PC-9 (cell line): ENCODE measurements at regions not wholly inside any gene's neighbourhood (a gene's known extent, or its start where the extent isn't known, plus 50 kb on each side); places are given as distances from the start of the nearest gene placed in this dataset.

Experiments used
- BruUV-seq: library from RNA; stranded (reverse); fragments of 400-500 nt; replicated peaks from 2 replicates; lab custom pipeline; 2021; lab: Mats Ljungman, UMichigan
- CTCF ChIA-PET: fragments of 300-600 bp; sonication (Branson Sonifier 250); formaldehyde crosslinking; loops from one replicate; lab custom pipeline; 2022; ENCODE audit warnings: antibody characterized with exemption; lab: Charles Lee
- POLR2A ChIA-PET: fragments of 300-600 bp; sonication (Branson Sonifier 250); formaldehyde crosslinking; loops from one replicate; lab custom pipeline; 2022; ENCODE audit warnings: antibody characterized with exemption; ENCODE audit not compliant: unreplicated experiment; lab: Charles Lee
- DNase-seq, 2 experiments: peaks; one replicate each; pipeline versions ENCODE4 v3.0.0 to v3.0.0-alpha.2; 2015 to 2022; ENCODE audit warnings: mixed read lengths in 1 of 2
- H2AFZ ChIP-seq: fragments of 200-600 bp; sonication (generic); 2 replicates; pipeline ENCODE4 v1.8.1; 2017; ENCODE audit warnings: antibody characterized with exemption
- H3F3A ChIP-seq: fragments of 200-600 bp; sonication (generic); 2 replicates; pipeline ENCODE4 v1.8.1; 2017; ENCODE audit warnings: antibody characterized with exemption, mild to moderate bottlenecking, low read depth; ENCODE audit not compliant: insufficient read depth
- H3K27ac ChIP-seq: fragments of 200-600 bp; sonication (generic); 2 replicates; pipeline ENCODE4 v1.6.1; 2016; ENCODE audit warnings: mixed run types
- H3K27me3 ChIP-seq: fragments of 200-600 bp; sonication (generic); 2 replicates; pipeline ENCODE4 v1.6.1; 2016; ENCODE audit warnings: low read depth, mixed run types; ENCODE audit not compliant: insufficient read depth
- H3K36me3 ChIP-seq: fragments of 200-600 bp; sonication (generic); 2 replicates; pipeline ENCODE4 v1.6.1; 2016; ENCODE audit warnings: low read depth, mixed run types
- H3K4me1 ChIP-seq: fragments of 200-600 bp; sonication (generic); replicated peaks from 2 replicates; pipeline ENCODE4 v1.6.1; 2016; ENCODE audit warnings: mixed run types; ENCODE audit not compliant: insufficient read depth
- H3K4me2 ChIP-seq: fragments of 200-600 bp; sonication (generic); 2 replicates; pipeline ENCODE4 v1.6.1; 2017; ENCODE audit warnings: mixed run types
- H3K4me3 ChIP-seq: fragments of 200-600 bp; sonication (generic); 2 replicates; pipeline ENCODE4 v1.6.1; 2016; ENCODE audit warnings: mixed run types
- H3K79me2 ChIP-seq: fragments of 200-600 bp; sonication (generic); 2 replicates; pipeline ENCODE4 v1.6.1; 2017; ENCODE audit warnings: low read depth, mixed run types
- H3K9me2 ChIP-seq: fragments of 200-600 bp; sonication (generic); 2 replicates; pipeline ENCODE4 v1.8.1; 2017; ENCODE audit warnings: mild to moderate bottlenecking; ENCODE audit not compliant: insufficient read depth
- H3K9me3 ChIP-seq: fragments of 200-600 bp; sonication (generic); 2 replicates; pipeline ENCODE4 v1.8.1; 2016; ENCODE audit warnings: low read depth; ENCODE audit not compliant: insufficient read depth
- H4K20me1 ChIP-seq: fragments of 200-600 bp; sonication (generic); 2 replicates; pipeline ENCODE4 v1.8.1; 2017; ENCODE audit not compliant: insufficient read depth
- CTCF ChIP-seq: fragments of 200-600 bp; sonication (generic); conservative IDR thresholded peaks from 2 replicates; pipeline ENCODE4 v1.6.1; 2017; ENCODE audit warnings: mixed run types, antibody characterized with exemption, mild to moderate bottlenecking, moderate library complexity
- EZH2 ChIP-seq: fragments of 200-600 bp; sonication (generic); IDR thresholded peaks from 2 replicates; pipeline ENCODE4 v1.8.0; 2017; ENCODE audit warnings: antibody characterized with exemption, low read depth
- intact Hi-C: fragments of 100-400 bp; cut with micrococcal nuclease; formaldehyde crosslinking; loops from one replicate; pipeline ENCODE4 v1.10.0; 2022; ENCODE audit not compliant: unreplicated experiment

DNA sequence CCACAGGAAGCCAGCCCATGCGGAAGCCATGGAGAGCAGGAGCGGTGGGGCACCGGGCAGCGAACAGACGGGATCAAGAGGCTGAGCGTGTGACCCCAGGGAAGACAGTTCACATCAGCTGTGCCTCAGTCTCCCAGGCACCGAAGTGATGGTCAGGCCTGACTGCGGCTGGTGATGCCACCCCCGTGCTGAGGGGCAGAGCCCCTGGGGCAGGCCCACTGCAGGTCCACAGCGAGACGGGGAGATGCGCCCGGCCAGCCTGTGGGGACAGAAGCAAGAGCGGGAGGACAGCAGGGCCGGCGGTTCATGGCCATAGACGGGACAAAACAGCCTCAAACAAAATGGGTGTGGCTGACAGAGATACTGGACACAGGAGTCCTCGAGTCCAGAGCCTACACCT is 93.8 kb downstream of the RIPK4 start:
- Histone ChIP-seq H3K4me3 (no peak overlapping the region), H3K9me2 (no peaks in the 10 kb centered on the region), H3K36me3 (no peaks in the 10 kb centered on the region), H3K27me3 (no peaks in the 10 kb centered on the region), H4K20me1 (no peaks in the 10 kb centered on the region), H3F3A (peaks cover 26% of the 10 kb centered on the region), H3K4me2 (no peak overlapping the region), H3K4me1 (peaks cover 30% of the 10 kb centered on the region), H3K27ac (no peak overlapping the region), H3K9me3 (no peaks in the 10 kb centered on the region), H2AFZ (no peak overlapping the region), H3K79me2 (no peaks in the 10 kb centered on the region)
- CTCF ChIA-PET = no interaction called here
- no TSS peak for BruUV-seq
- intact Hi-C loops = no loop called here
- POLR2A ChIA-PET = no interaction called here
- DNase-seq = no peak
- TF ChIP-seq CTCF (no peak), EZH2 (no peak)

- no peak overlapping the region for H2AFZ ChIP-seq
- no peak overlapping the region for H3K4me3 ChIP-seq
- no peaks in the 10 kb centered on the region for H3K9me2 ChIP-seq
- ChIA-PET CTCF (no interaction called here), POLR2A (no interaction called here)
- no peaks in the 10 kb centered on the region for H3K9me3 ChIP-seq
- no peak overlapping the region for H3K27ac ChIP-seq
- TF ChIP-seq EZH2 (no peak), CTCF (no peak)
- peaks cover 21% of the 10 kb centered on the region for H3F3A ChIP-seq
- no peak overlapping the region for H3K4me2 ChIP-seq
- no peaks in the 10 kb centered on the region for H4K20me1 ChIP-seq
- DNase-seq = no peak
- intact Hi-C loops = no loop called here
- no TSS peak for BruUV-seq
- H3K4me1 ChIP-seq = peaks cover 25% of the 10 kb centered on the region
- H3K36me3 ChIP-seq = no peaks in the 10 kb centered on the region
- no peaks in the 10 kb centered on the region for H3K27me3 ChIP-seq
- no peaks in the 10 kb centered on the region for H3K79me2 ChIP-seq
Observed at GRCh38 chr21:41672543-41672915, 94.3 kb downstream of the RIPK4 start.

DNA sequence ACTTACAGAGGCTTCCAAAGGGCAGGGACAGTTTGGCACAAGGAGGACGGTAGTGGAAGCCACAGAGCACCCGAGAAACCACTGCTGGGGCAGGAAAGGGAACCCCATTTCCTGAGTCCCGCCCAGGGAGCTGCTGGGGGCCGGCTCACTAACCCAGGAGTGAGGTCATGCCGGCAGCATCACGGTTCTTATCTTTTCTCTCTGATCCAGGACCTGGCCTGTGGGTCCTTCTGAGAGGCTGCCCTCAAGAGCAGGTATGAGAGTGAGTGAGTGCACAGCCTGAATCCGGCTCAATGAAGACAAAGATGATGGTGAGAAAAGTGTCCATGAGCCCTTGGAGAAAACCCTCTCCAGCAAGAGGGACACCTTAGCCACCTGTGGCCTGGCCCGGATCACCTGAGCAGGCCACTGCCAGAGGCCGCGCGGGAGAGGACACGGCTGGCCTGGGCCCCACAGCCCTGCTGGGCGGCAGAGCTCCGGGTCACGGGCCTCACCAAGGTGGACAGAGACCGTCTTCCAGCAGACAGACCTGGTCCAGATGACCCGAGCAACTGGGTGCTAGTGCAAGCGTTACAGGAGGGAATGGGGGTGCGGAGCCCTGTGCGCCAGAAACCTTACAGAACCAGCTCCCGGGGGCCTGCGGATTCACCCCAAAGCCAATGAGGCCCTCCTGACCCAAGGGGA is 94.9 kb downstream of the RIPK4 start:
- no peak overlapping the region for H2AFZ ChIP-seq
- intact Hi-C loops = no loop called here
- no peak overlapping the region for H3K27ac ChIP-seq

More for the DNA sequence above, 94.9 kb downstream of the RIPK4 start:
- CTCF ChIA-PET = no interaction called here
- Histone ChIP-seq H3K4me1 (peaks cover 20% of the 10 kb centered on the region), H3K4me3 (no peak overlapping the region), H3K9me3 (no peaks in the 10 kb centered on the region), H3K9me2 (no peaks in the 10 kb centered on the region), H3K4me2 (no peak overlapping the region), H3F3A (peaks cover 15% of the 10 kb centered on the region), H3K79me2 (no peaks in the 10 kb centered on the region), H4K20me1 (no peaks in the 10 kb centered on the region), H3K36me3 (no peaks in the 10 kb centered on the region), H3K27me3 (no peaks in the 10 kb centered on the region)
- TF ChIP-seq CTCF (no peak), EZH2 (no peak)
- no TSS peak for BruUV-seq
- DNase-seq = no peak
- POLR2A ChIA-PET = no interaction called here
